ENCODE measurements at regions not wholly inside any gene's neighbourhood (a gene's known extent, or its start where the extent isn't known, plus 50 kb on each side); places are given as distances from the start of the nearest gene placed in this dataset.

DNA sequence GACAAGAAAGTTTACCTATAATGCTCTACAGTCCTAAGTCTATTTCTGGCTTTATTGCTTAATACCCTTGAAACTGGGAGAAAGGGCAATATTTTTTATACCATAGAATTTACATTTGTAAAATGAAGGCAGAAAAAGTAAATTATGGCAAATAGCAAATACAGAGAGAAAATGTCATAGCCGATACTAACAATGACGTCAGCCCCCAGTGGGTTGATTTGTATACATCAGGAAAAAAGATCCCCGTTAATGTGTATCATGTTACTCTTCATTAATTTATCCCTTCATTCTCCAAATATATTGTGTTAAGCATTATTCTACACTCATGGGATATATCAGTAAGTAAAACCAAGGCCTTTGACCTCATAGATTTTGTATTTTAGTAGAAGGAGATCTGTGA is 445.1 kb upstream of the SYT1 start:
- ATAC-seq (no peak), DNase-seq (no peak)
- Histone ChIP-seq H3K9me3 (no peaks in the 10 kb centered on the region), H3K36me3 (ENCODE audit: low read depth) (no peaks in the 10 kb centered on the region), H3K4me3 (no peak overlapping the region), H3K4me1 (ENCODE audit: low read depth) (no peaks in the 10 kb centered on the region)
- intact Hi-C loops (cut with DNase I, micrococcal nuclease), result no loop called here
- TF ChIP-seq CTCF (IDR thresholded peaks at IDR 0.05), result no peak

DNA sequence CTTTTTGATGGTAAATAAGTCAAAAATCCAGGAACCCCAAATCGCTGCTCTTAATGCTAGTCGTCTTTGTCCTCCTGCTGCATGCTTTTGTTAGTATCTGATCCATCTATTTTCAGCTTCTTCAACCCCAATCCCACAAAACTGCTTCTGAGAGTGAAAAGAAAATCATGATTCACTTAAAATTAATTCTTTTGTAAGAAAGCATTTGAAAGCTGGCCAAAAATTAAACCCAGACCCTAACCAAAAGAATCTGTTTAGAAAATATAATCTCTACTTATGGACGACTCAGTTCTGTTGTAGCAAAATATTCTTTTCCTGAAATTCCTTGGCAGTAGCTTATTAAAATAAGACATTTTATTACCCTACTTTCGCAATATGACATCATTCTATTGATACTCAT is 443.6 kb upstream of the SYT1 start:
- DNase-seq (no peak), ATAC-seq (no peak)
- intact Hi-C loops (cut with DNase I, micrococcal nuclease), result no loop called here
- Histone ChIP-seq H3K36me3 (ENCODE audit: low read depth) (no peaks in the 10 kb centered on the region), H3K4me1 (ENCODE audit: low read depth) (no peaks in the 10 kb centered on the region), H3K9me3 (no peaks in the 10 kb centered on the region), H3K4me3 (no peak overlapping the region)
- no peak for TF ChIP-seq CTCF (IDR thresholded peaks at IDR 0.05)

- no peaks in the 10 kb centered on the region for H3K9me3 ChIP-seq
- no peaks in the 10 kb centered on the region for H3K4me1 ChIP-seq (ENCODE audit: low read depth)
- intact Hi-C loops (cut with DNase I, micrococcal nuclease), result no loop called here
- no peak for DNase-seq
- ATAC-seq, result no peak
- TF ChIP-seq CTCF (IDR thresholded peaks at IDR 0.05), result no peak
- H3K36me3 ChIP-seq (ENCODE audit: low read depth), result no peaks in the 10 kb centered on the region
- H3K4me3 ChIP-seq, result no peak overlapping the region
These were observed 434.0 kb upstream of the SYT1 start for GRCh38 chr12:78430551-78430950.

GRCh38 chr12:78431931-78432330 is 432.6 kb upstream of the SYT1 start:
- intact Hi-C loops (cut with DNase I, micrococcal nuclease), result no loop called here
- ATAC-seq, result no peak

GRCh38 chr12:78439666-78440065 is 424.9 kb upstream of the SYT1 start:
- intact Hi-C loops (cut with DNase I, micrococcal nuclease), result no loop called here
- ATAC-seq, result no peak
- H3K9me3 ChIP-seq, result no peaks in the 10 kb centered on the region
- DNase-seq, result no peak
- H3K4me3 ChIP-seq, result no peak overlapping the region
- H3K4me1 ChIP-seq (ENCODE audit: low read depth), result no peaks in the 10 kb centered on the region
- no peaks in the 10 kb centered on the region for H3K36me3 ChIP-seq (ENCODE audit: low read depth)
- no peak for TF ChIP-seq CTCF (IDR thresholded peaks at IDR 0.05)

More at GRCh38 chr12:78431931-78432330, 432.6 kb upstream of the SYT1 start:
- H3K36me3 ChIP-seq (ENCODE audit: low read depth), result no peaks in the 10 kb centered on the region
- H3K9me3 ChIP-seq, result no peaks in the 10 kb centered on the region
- H3K4me1 ChIP-seq (ENCODE audit: low read depth), result no peaks in the 10 kb centered on the region
- no peak for TF ChIP-seq CTCF (IDR thresholded peaks at IDR 0.05)
- H3K4me3 ChIP-seq, result no peak overlapping the region
- DNase-seq, result no peak

GRCh38 chr12:78441737-78442453 is 422.7 kb upstream of the SYT1 start:
- TF ChIP-seq CTCF (IDR thresholded peaks at IDR 0.05), result no peak
- no peaks in the 10 kb centered on the region for H3K9me3 ChIP-seq
- DNase-seq (no peak), ATAC-seq (no peak)
- H3K4me1 ChIP-seq (ENCODE audit: low read depth), result no peaks in the 10 kb centered on the region
- H3K4me3 ChIP-seq, result no peak overlapping the region
- no peaks in the 10 kb centered on the region for H3K36me3 ChIP-seq (ENCODE audit: low read depth)
- intact Hi-C loops (cut with DNase I, micrococcal nuclease), result no loop called here
